Fibroblast of lung (primary cell): ENCODE measurements at regions not wholly inside any gene's neighbourhood (a gene's known extent, or its start where the extent isn't known, plus 50 kb on each side); places are given as distances from the start of the nearest gene placed in this dataset.

Experiments used
- DNase-seq, 2 donors: peaks; one replicate each; pipeline versions ENCODE4 v3.0.0 to v3.0.0-alpha.2; 2010; ENCODE audit warnings: low read depth in 2 of 2
- H2AFZ ChIP-seq: 2 replicates; pipeline ENCODE4 v1.5.1; 2012; ENCODE audit warnings: low read length, control low read depth, inconsistent platforms
- H3K27ac ChIP-seq: 2 replicates; pipeline ENCODE4 v1.5.1; 2011; ENCODE audit warnings: low read length, control low read depth; ENCODE audit not compliant: insufficient read depth
- H3K27me3 ChIP-seq: 2 replicates; pipeline ENCODE4 v1.5.1; 2011; ENCODE audit warnings: mild to moderate bottlenecking, low read length; ENCODE audit not compliant: control insufficient read depth, insufficient read depth
- H3K36me3 ChIP-seq: 2 replicates; pipeline ENCODE4 v1.5.1; 2011; ENCODE audit warnings: low read length; ENCODE audit not compliant: control insufficient read depth, insufficient read depth
- H3K4me1 ChIP-seq: 2 replicates; pipeline ENCODE4 v1.5.1; 2011; ENCODE audit warnings: low read length; ENCODE audit not compliant: control insufficient read depth, insufficient read depth; ENCODE audit errors: extremely low read depth
- H3K4me2 ChIP-seq: 2 replicates; pipeline ENCODE4 v1.5.1; 2011; ENCODE audit warnings: low read length, control low read depth; ENCODE audit not compliant: insufficient read depth; ENCODE audit errors: extremely low read depth
- H3K4me3 ChIP-seq, 4 experiments: fragments of 200-600 bp in 1 of 4; sonication (generic) in 1 of 4; replicated peaks in 1 of 4; 2 replicates each; pipeline ENCODE4 v1.5.1; 2011 to 2016; ENCODE audit warnings: low read length in 4 of 4, low read depth in 3 of 4, mild to moderate bottlenecking in 3 of 4, control low read depth in 2 of 4, inconsistent platforms in 1 of 4, mixed read lengths in 1 of 4; ENCODE audit not compliant: insufficient read depth in 1 of 4; ENCODE audit errors: control extremely low read depth in 1 of 4
- H3K79me2 ChIP-seq: 2 replicates; pipeline ENCODE4 v1.5.1; 2012; ENCODE audit warnings: mild to moderate bottlenecking, low read length, inconsistent platforms; ENCODE audit not compliant: control insufficient read depth, insufficient read depth
- H3K9ac ChIP-seq: 2 replicates; pipeline ENCODE4 v1.5.1; 2011; ENCODE audit warnings: mild to moderate bottlenecking, low read length, control low read depth; ENCODE audit not compliant: insufficient read depth
- H3K9me3 ChIP-seq: 2 replicates; pipeline ENCODE4 v1.5.1; 2012; ENCODE audit warnings: low read depth, low read length; ENCODE audit not compliant: control insufficient read depth, insufficient read depth
- H4K20me1 ChIP-seq: 2 replicates; pipeline ENCODE4 v1.5.1; 2011; ENCODE audit warnings: low read length; ENCODE audit not compliant: control insufficient read depth, insufficient read depth; ENCODE audit errors: extremely low read depth
- EZH2 ChIP-seq: IDR thresholded peaks from 2 replicates; pipeline ENCODE4 v1.5.1; 2012; ENCODE audit warnings: low read length, control low read depth, mild to moderate bottlenecking; ENCODE audit errors: missing control alignments
- TF ChIP-seq, protein P1 (sequence below), 2 donors: IDR thresholded peaks in 1 of 2; conservative IDR thresholded peaks in 1 of 2; 1 replicate in 1 of 2; 2 replicates in 1 of 2; pipeline ENCODE4 v1.5.1; 2011 to 2012; ENCODE audit warnings: low read length in 2 of 2, control low read depth in 1 of 2, inconsistent platforms in 1 of 2, low read depth in 1 of 2, mild to moderate bottlenecking in 1 of 2

DNA sequence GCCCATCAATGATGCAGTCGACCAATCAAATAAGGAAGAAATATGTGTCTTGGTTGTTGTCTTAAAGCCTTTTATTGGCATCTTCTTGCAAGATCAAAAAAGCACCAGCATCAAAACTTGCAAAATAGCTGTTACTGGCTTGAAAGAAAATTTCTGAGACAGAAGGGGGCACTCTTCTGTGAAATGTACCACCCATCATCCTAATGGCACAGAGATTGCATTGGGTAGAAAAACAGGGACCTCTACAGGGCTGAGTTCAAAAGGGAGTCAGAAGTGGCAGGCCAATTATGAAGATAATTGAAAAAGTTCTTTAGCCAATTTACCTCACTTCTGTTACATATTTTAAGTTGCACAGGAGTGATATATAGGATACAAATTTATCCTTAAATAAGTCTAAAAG, 122.3 kb upstream of the GPR149 start:
- H3K79me2 ChIP-seq = no peaks in the 10 kb centered on the region
- H3K4me2 ChIP-seq = no peak overlapping the region
- no peak overlapping the region for H2AFZ ChIP-seq
- no peaks in the 10 kb centered on the region for H3K27me3 ChIP-seq
- H3K36me3 ChIP-seq = no peaks in the 10 kb centered on the region
- H3K4me1 ChIP-seq = no peaks in the 10 kb centered on the region
- H3K9me3 ChIP-seq = no peaks in the 10 kb centered on the region
- H4K20me1 ChIP-seq = no peaks in the 10 kb centered on the region
- H3K27ac ChIP-seq = no peak overlapping the region
- no peak for TF ChIP-seq EZH2
- TF ChIP-seq, protein P1, sequence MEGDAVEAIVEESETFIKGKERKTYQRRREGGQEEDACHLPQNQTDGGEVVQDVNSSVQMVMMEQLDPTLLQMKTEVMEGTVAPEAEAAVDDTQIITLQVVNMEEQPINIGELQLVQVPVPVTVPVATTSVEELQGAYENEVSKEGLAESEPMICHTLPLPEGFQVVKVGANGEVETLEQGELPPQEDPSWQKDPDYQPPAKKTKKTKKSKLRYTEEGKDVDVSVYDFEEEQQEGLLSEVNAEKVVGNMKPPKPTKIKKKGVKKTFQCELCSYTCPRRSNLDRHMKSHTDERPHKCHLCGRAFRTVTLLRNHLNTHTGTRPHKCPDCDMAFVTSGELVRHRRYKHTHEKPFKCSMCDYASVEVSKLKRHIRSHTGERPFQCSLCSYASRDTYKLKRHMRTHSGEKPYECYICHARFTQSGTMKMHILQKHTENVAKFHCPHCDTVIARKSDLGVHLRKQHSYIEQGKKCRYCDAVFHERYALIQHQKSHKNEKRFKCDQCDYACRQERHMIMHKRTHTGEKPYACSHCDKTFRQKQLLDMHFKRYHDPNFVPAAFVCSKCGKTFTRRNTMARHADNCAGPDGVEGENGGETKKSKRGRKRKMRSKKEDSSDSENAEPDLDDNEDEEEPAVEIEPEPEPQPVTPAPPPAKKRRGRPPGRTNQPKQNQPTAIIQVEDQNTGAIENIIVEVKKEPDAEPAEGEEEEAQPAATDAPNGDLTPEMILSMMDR (conservative IDR thresholded peaks at IDR 0.05 in 1 of 2, IDR thresholded peaks at IDR 0.05 in 1 of 2; ENCODE audit: low read depth in 1 of 2, low read length in 2 of 2) = no peak
- no peak overlapping the region for H3K9ac ChIP-seq
- no peak for DNase-seq
- no peak overlapping the region for H3K4me3 ChIP-seq

DNA sequence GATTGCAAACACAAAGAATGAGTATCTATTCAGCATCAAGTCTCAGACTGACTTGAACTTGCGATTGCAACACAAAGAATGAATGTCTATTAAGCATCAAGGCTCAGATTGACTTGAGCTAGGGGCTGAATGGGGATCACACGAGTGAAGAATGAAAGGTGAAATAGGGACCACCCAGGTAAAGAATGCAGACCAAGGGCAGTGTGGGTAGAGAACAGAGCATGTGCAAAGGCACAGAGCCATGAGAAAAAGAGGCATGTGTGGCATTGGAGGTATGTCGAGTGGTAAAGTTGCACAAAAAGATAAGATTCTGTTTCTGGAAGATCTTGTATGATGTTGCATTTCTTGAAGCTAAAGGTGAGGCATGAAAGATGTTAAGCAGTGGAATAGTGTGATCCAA, 119.4 kb upstream of the GPR149 start:
- no peaks in the 10 kb centered on the region for H3K79me2 ChIP-seq
- no peak overlapping the region for H3K9ac ChIP-seq
- DNase-seq = no peak
- H4K20me1 ChIP-seq = no peaks in the 10 kb centered on the region
- H3K9me3 ChIP-seq = no peaks in the 10 kb centered on the region
- no peak for TF ChIP-seq EZH2
- TF ChIP-seq, protein P1 (conservative IDR thresholded peaks at IDR 0.05 in 1 of 2, IDR thresholded peaks at IDR 0.05 in 1 of 2; ENCODE audit: low read depth in 1 of 2, low read length in 2 of 2) = no peak
- H3K4me3 ChIP-seq = no peak overlapping the region
- no peaks in the 10 kb centered on the region for H3K4me1 ChIP-seq
- no peaks in the 10 kb centered on the region for H3K27me3 ChIP-seq
- no peak overlapping the region for H3K27ac ChIP-seq
- no peak overlapping the region for H2AFZ ChIP-seq
- no peaks in the 10 kb centered on the region for H3K36me3 ChIP-seq
- H3K4me2 ChIP-seq = no peak overlapping the region

DNA sequence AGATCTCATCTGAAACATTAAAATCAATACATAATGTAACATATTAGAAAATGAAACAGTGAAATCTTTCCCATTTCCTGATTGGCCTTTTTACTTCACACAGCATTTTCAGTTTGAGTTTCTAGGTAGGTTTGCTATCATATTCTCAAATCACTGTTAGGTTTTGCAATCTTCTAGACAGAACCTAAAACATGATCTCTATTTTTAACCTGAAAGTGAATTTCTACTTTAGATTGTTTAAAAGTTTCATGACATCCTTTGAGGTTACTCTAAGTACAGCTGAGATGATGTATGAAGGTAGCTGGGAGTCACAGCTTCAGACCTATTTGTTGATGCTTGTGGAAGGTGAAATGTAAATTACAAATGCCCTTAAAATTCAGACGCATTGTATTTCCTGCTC, 118.4 kb upstream of the GPR149 start:
- no peak overlapping the region for H2AFZ ChIP-seq
- no peaks in the 10 kb centered on the region for H3K27me3 ChIP-seq
- no peak overlapping the region for H3K27ac ChIP-seq
- no peaks in the 10 kb centered on the region for H4K20me1 ChIP-seq
- H3K4me1 ChIP-seq = no peaks in the 10 kb centered on the region
- no peaks in the 10 kb centered on the region for H3K36me3 ChIP-seq
- H3K9me3 ChIP-seq = no peaks in the 10 kb centered on the region
- no peak overlapping the region for H3K4me2 ChIP-seq
- DNase-seq = no peak
- no peak overlapping the region for H3K9ac ChIP-seq
- TF ChIP-seq, protein P1 (conservative IDR thresholded peaks at IDR 0.05 in 1 of 2, IDR thresholded peaks at IDR 0.05 in 1 of 2; ENCODE audit: low read depth in 1 of 2, low read length in 2 of 2) = no peak
- no peak for TF ChIP-seq EZH2
- no peak overlapping the region for H3K4me3 ChIP-seq
- H3K79me2 ChIP-seq = no peaks in the 10 kb centered on the region
